ENCODE measurements at regions not wholly inside any gene's neighbourhood (a gene's known extent, or its start where the extent isn't known, plus 50 kb on each side); places are given as distances from the start of the nearest gene placed in this dataset.

DNA sequence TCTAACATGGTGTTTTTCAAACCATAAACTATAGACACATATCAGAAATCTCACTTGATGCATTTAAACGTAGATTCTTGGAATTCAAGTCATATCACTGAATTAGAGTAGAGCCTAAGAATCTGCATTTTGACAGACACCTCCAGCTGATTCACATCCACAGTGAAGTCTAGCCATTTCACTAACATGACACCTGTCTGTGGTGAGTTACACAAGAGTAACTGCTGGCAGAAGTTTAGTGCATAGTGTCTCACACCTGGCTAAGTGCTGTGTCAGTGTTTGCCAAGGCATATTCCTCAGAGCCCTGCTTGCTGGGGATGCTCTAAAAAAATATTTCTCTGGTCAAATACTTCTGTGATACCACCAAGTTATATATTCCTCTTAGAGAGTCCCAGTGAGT is 237.5 kb upstream of the DIAPH2 start:
- Histone ChIP-seq H3K9me3 (ENCODE audit: control insufficient read depth in 4 of 4, insufficient read depth in 3 of 4, low read length in 3 of 4) (no peaks in the 10 kb centered on the region), H3K4me3 (no peak overlapping the region), H3K36me3 (ENCODE audit: control insufficient read depth in 4 of 4, insufficient read depth in 4 of 4, low read length in 4 of 4) (no peaks in the 10 kb centered on the region), H3K9ac (ENCODE audit: insufficient read depth in 1 of 2, low read length in 2 of 2) (no peak overlapping the region), H3K27ac (ENCODE audit: low read depth in 1 of 2, low read length in 1 of 2) (no peak overlapping the region), H3K27me3 (ENCODE audit: control insufficient read depth in 3 of 3, insufficient read depth in 3 of 3, low read length in 2 of 3) (peaks cover 0 to 17% (median 4%) of the 10 kb centered on the region in 3 donors), H3K4me1 (ENCODE audit: control insufficient read depth in 5 of 5, insufficient read depth in 5 of 5, low read length in 5 of 5) (no peaks in the 10 kb centered on the region)
- WGBS, 2 donors = 66 to 90% methylated on average over 1 of the region's 1 CpG
- no peak for TF ChIP-seq CTCF (IDR thresholded peaks at IDR 0.05; ENCODE audit: control extremely low read depth, extremely low read depth)
- ATAC-seq (ENCODE audit: insufficient read depth, low FRiP score) = no peak
- DNase-seq = no peak

DNA sequence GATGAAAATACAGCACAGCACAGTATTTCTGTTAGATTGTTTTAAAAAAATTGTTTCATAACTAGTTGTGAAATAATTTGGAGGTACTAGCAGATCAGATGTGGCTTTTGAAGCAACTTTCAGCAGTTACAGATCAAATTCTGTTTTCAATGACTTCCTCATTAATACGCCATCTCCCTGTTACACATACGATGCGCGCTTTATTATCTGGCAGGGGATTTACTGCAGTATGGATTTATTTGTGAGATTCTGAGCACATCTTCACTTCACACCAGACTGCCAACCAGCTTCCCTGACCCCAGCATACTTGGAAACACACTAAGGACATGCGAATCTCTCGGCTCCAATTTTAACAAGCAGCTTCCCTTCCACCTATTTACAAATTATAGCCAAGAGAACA is 235.5 kb upstream of the DIAPH2 start:
- TF ChIP-seq CTCF (IDR thresholded peaks at IDR 0.05; ENCODE audit: control extremely low read depth, extremely low read depth) = no peak
- H3K4me3 ChIP-seq = no peak overlapping the region
- no peak for ATAC-seq (ENCODE audit: insufficient read depth, low FRiP score)
- no peaks in the 10 kb centered on the region for H3K9me3 ChIP-seq (ENCODE audit: control insufficient read depth in 4 of 4, insufficient read depth in 3 of 4, low read length in 3 of 4)
- no peak overlapping the region for H3K27ac ChIP-seq (ENCODE audit: low read depth in 1 of 2, low read length in 1 of 2)
- peaks cover 0 to 17% (median 0%) of the 10 kb centered on the region in 3 donors for H3K27me3 ChIP-seq (ENCODE audit: control insufficient read depth in 3 of 3, insufficient read depth in 3 of 3, low read length in 2 of 3)
- no peaks in the 10 kb centered on the region for H3K4me1 ChIP-seq (ENCODE audit: control insufficient read depth in 5 of 5, insufficient read depth in 5 of 5, low read length in 5 of 5)
- no peak overlapping the region for H3K9ac ChIP-seq (ENCODE audit: insufficient read depth in 1 of 2, low read length in 2 of 2)
- no peaks in the 10 kb centered on the region for H3K36me3 ChIP-seq (ENCODE audit: control insufficient read depth in 4 of 4, insufficient read depth in 4 of 4, low read length in 4 of 4)
- DNase-seq = no peak
- 49 to 79% methylated on average over 6 of the region's 6 CpGs for WGBS, 2 donors

DNA sequence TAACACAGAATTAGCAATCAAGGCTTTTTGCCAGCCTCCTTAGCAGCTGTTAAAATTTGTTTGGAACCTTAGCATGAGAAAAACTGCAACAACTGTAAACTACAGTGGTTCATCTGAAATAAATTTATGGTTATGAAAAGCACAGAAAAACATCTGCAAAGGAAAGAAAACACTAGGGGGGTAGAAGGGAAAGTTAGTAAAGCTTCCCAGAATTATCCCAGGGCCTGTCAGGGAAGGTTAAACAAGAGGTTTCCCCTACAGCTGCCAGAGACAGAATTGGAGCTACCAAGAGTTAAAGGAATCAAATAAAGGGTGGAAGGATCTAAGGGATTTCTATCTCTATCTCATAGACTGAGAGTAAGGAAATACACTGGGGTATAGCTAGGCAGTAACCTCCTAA is 234.7 kb upstream of the DIAPH2 start:
- H3K4me1 ChIP-seq (ENCODE audit: control insufficient read depth in 5 of 5, insufficient read depth in 5 of 5, low read length in 5 of 5) = no peaks in the 10 kb centered on the region
- TF ChIP-seq CTCF (IDR thresholded peaks at IDR 0.05; ENCODE audit: control extremely low read depth, extremely low read depth) = no peak
- no peaks in the 10 kb centered on the region for H3K36me3 ChIP-seq (ENCODE audit: control insufficient read depth in 4 of 4, insufficient read depth in 4 of 4, low read length in 4 of 4)
- no peak overlapping the region for H3K27ac ChIP-seq (ENCODE audit: low read depth in 1 of 2, low read length in 1 of 2)
- ATAC-seq (ENCODE audit: insufficient read depth, low FRiP score) (no peak), DNase-seq (peak in 2 of 3 donors; percentile 6 to 31)
- no peak overlapping the region for H3K4me3 ChIP-seq
- peaks cover 0 to 17% (median 0%) of the 10 kb centered on the region in 3 donors for H3K27me3 ChIP-seq (ENCODE audit: control insufficient read depth in 3 of 3, insufficient read depth in 3 of 3, low read length in 2 of 3)
- H3K9me3 ChIP-seq (ENCODE audit: control insufficient read depth in 4 of 4, insufficient read depth in 3 of 4, low read length in 3 of 4) = no peaks in the 10 kb centered on the region
- no peak overlapping the region for H3K9ac ChIP-seq (ENCODE audit: insufficient read depth in 1 of 2, low read length in 2 of 2)

DNA sequence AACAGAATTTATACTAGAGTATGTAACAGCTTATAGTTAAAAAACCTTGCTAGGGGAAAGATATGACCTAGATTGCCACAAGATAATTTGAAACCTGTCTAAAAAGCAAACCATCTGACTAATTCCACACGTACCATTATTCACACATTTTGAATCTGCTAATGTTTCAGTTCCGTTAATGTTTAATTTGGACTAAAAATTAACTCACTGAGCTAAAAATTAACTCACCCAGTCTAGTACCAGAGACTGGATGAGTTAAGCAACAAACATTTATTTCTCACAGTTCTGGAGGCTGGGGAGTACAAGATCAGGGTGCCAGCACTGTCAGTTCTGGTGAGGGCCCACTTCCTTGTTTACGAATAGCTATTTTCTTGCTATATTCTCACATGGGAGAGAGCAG is 231.5 kb upstream of the DIAPH2 start:
- WGBS, 2 donors = 64 to 79% methylated on average over 3 of the region's 3 CpGs
- Histone ChIP-seq H3K27me3 (ENCODE audit: control insufficient read depth in 3 of 3, insufficient read depth in 3 of 3, low read length in 2 of 3) (peaks cover 0 to 4% (median 2%) of the 10 kb centered on the region in 3 donors), H3K9me3 (ENCODE audit: control insufficient read depth in 4 of 4, insufficient read depth in 3 of 4, low read length in 3 of 4) (no peaks in the 10 kb centered on the region), H3K9ac (ENCODE audit: insufficient read depth in 1 of 2, low read length in 2 of 2) (no peak overlapping the region), H3K27ac (ENCODE audit: low read depth in 1 of 2, low read length in 1 of 2) (no peak overlapping the region), H3K36me3 (ENCODE audit: control insufficient read depth in 4 of 4, insufficient read depth in 4 of 4, low read length in 4 of 4) (no peaks in the 10 kb centered on the region), H3K4me3 (no peak overlapping the region), H3K4me1 (ENCODE audit: control insufficient read depth in 5 of 5, insufficient read depth in 5 of 5, low read length in 5 of 5) (no peaks in the 10 kb centered on the region)
- no peak for ATAC-seq (ENCODE audit: insufficient read depth, low FRiP score)
- TF ChIP-seq CTCF (IDR thresholded peaks at IDR 0.05; ENCODE audit: control extremely low read depth, extremely low read depth) = no peak
- no peak for DNase-seq

Measured in lung (tissue), 11 donors.